Osteoblast (primary cell): ENCODE measurements at regions not wholly inside any gene's neighbourhood (a gene's known extent, or its start where the extent isn't known, plus 50 kb on each side); places are given as distances from the start of the nearest gene placed in this dataset.
"Not testable (repeated sequence)": the region's sequence is repeated elsewhere in the genome, so short reads cannot be mapped to it uniquely, and the experiment has no call there.

Source experiments
- DNase-seq: peaks from one replicate; pipeline ENCODE4 v3.0.0; 2011; ENCODE audit warnings: low spot score, mixed read lengths; ENCODE audit not compliant: insufficient read length; ENCODE audit errors: missing footprints
- H2AFZ ChIP-seq: 2 replicates; pipeline ENCODE4 v1.6.0; 2011; ENCODE audit warnings: mild to moderate bottlenecking, low read length
- H3K27ac ChIP-seq: 2 replicates; pipeline ENCODE4 v1.5.1; 2011; ENCODE audit warnings: mild to moderate bottlenecking, low read depth, low read length, moderate library complexity
- H3K27me3 ChIP-seq: 2 replicates; pipeline ENCODE4 v1.6.0; 2012; ENCODE audit warnings: mild to moderate bottlenecking, control low read depth, inconsistent platforms, low read length, moderate library complexity; ENCODE audit not compliant: insufficient read depth
- H3K36me3 ChIP-seq: 2 replicates; pipeline ENCODE4 v1.5.1; 2011; ENCODE audit warnings: mild to moderate bottlenecking, low read length, control low read depth, moderate library complexity; ENCODE audit not compliant: insufficient read depth
- H3K4me1 ChIP-seq: 2 replicates; pipeline ENCODE4 v1.5.1; 2011; ENCODE audit warnings: mild to moderate bottlenecking, low read length, control low read depth, moderate library complexity; ENCODE audit not compliant: insufficient read depth
- H3K4me2 ChIP-seq: 2 replicates; pipeline ENCODE4 v1.6.0; 2011; ENCODE audit warnings: mild to moderate bottlenecking, low read length; ENCODE audit not compliant: insufficient read depth
- H3K4me3 ChIP-seq: fragments of 200-600 bp; sonication (generic); 3 replicates; pipeline ENCODE4 v1.5.1; 2012; ENCODE audit warnings: mild to moderate bottlenecking, low read length, inconsistent platforms; ENCODE audit not compliant: insufficient read depth
- H3K79me2 ChIP-seq: 2 replicates; pipeline ENCODE4 v1.6.0; 2012; ENCODE audit warnings: mild to moderate bottlenecking, low read length, control low read depth, inconsistent platforms; ENCODE audit not compliant: insufficient read depth
- H3K9me3 ChIP-seq: 2 replicates; pipeline ENCODE4 v1.5.1; 2011; ENCODE audit warnings: low read depth, low read length, control low read depth
- H4K20me1 ChIP-seq: 2 replicates; pipeline ENCODE4 v1.6.0; 2012; ENCODE audit warnings: mild to moderate bottlenecking, low read length, control low read depth; ENCODE audit not compliant: insufficient read depth
- CTCF ChIP-seq: IDR thresholded peaks from 2 replicates; pipeline ENCODE4 v1.5.1; 2011; ENCODE audit warnings: mild to moderate bottlenecking, low read depth, low read length, moderate library complexity; ENCODE audit errors: extremely low read depth

- no peaks in the 10 kb centered on the region for H3K4me1 ChIP-seq
- no peak overlapping the region for H2AFZ ChIP-seq
- no peaks in the 10 kb centered on the region for H3K36me3 ChIP-seq
- no peak for DNase-seq
- H3K9me3 ChIP-seq, result no peaks in the 10 kb centered on the region
- H3K4me3 ChIP-seq, result no peak overlapping the region
- TF ChIP-seq CTCF, result no peak
- H3K27me3 ChIP-seq, result no peaks in the 10 kb centered on the region
- no peak overlapping the region for H3K4me2 ChIP-seq
- no peak overlapping the region for H3K27ac ChIP-seq
- no peaks in the 10 kb centered on the region for H3K79me2 ChIP-seq
- H4K20me1 ChIP-seq, result no peaks in the 10 kb centered on the region
Measured at GRCh38 chr2:204395539-204395938, 149.7 kb upstream of the PARD3B start.

GRCh38 chr2:204401114-204401513, 144.2 kb upstream of the PARD3B start:
- H4K20me1 ChIP-seq, result no peaks in the 10 kb centered on the region
- no peak overlapping the region for H3K27ac ChIP-seq
- no peaks in the 10 kb centered on the region for H3K79me2 ChIP-seq
- no peaks in the 10 kb centered on the region for H3K36me3 ChIP-seq
- no peak overlapping the region for H3K4me3 ChIP-seq
- H2AFZ ChIP-seq, result no peak overlapping the region
- no peaks in the 10 kb centered on the region for H3K4me1 ChIP-seq
- TF ChIP-seq CTCF, result no peak
- H3K9me3 ChIP-seq, result no peaks in the 10 kb centered on the region
- no peak for DNase-seq
- no peaks in the 10 kb centered on the region for H3K27me3 ChIP-seq
- H3K4me2 ChIP-seq, result no peak overlapping the region

- Histone ChIP-seq H3K4me3 (no peak overlapping the region), H3K27me3 (no peaks in the 10 kb centered on the region), H3K36me3 (no peaks in the 10 kb centered on the region), H3K27ac (no peak overlapping the region), H2AFZ (no peak overlapping the region), H3K4me2 (no peak overlapping the region), H3K9me3 (no peaks in the 10 kb centered on the region), H3K79me2 (no peaks in the 10 kb centered on the region), H4K20me1 (no peaks in the 10 kb centered on the region), H3K4me1 (no peaks in the 10 kb centered on the region)
- DNase-seq, result no peak
- no peak for TF ChIP-seq CTCF
Measured at GRCh38 chr2:204407204-204408014, 137.9 kb upstream of the PARD3B start.

DNA sequence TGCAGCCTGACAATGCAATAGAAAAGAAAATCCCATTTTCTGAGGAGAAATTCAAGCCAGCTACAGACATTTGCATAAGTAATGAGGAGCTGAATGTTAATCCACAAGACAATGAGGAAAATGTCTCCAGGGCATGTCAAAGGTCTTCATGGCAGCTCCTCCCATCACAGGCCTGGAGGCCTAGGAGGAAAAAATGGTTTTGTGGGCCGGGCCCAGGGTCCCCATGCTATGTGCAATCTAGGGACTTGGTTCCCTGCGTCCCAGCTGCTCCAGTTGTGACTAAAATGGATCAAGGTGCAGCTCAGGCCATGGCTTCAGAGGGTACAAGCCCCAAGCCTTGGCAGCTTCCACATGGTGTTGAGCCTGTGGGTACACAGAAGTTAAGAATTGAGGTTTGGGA, 132.5 kb upstream of the PARD3B start:
- not testable (repeated sequence) for H3K27ac ChIP-seq, H3K4me2 ChIP-seq, H3K36me3 ChIP-seq, H3K79me2 ChIP-seq, H3K4me3 ChIP-seq, H3K27me3 ChIP-seq, H4K20me1 ChIP-seq, H2AFZ ChIP-seq, H3K4me1 ChIP-seq, H3K9me3 ChIP-seq, DNase-seq
